ENCODE measurements at regions not wholly inside any gene's neighbourhood (a gene's known extent, or its start where the extent isn't known, plus 50 kb on each side); places are given as distances from the start of the nearest gene placed in this dataset.

DNA sequence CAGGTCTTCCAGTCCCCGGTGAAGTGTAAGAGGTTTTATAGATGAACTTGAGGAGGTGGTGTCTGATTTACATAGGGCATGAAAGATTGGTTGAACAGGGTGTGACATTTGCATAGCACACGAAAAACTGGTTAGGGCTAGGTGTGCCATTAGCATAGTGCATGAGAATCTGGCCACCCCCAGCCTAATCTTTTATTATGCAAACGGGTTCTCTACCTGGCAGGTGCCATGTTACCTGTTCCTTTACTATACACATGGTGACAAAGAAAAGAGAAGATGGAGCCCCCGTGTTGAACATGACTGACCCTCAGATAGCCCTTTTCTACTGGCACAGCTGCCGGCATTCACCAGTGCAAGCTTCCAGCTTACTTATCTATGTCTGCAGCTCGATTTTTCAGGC lies 71.0 kb downstream of the UCHL1 start:
- no peaks in the 10 kb centered on the region for H3K27me3 ChIP-seq
- intact Hi-C loops (cut with DNase I) = no loop called here
- TF ChIP-seq POLR2AphosphoS5 (IDR thresholded peaks at IDR 0.05; ENCODE audit: insufficient read depth in 1 of 2, low read depth in 1 of 2) (no peak), POLR2A (IDR thresholded peaks at IDR 0.05) (no peak)
- TF ChIP-seq, protein P1, sequence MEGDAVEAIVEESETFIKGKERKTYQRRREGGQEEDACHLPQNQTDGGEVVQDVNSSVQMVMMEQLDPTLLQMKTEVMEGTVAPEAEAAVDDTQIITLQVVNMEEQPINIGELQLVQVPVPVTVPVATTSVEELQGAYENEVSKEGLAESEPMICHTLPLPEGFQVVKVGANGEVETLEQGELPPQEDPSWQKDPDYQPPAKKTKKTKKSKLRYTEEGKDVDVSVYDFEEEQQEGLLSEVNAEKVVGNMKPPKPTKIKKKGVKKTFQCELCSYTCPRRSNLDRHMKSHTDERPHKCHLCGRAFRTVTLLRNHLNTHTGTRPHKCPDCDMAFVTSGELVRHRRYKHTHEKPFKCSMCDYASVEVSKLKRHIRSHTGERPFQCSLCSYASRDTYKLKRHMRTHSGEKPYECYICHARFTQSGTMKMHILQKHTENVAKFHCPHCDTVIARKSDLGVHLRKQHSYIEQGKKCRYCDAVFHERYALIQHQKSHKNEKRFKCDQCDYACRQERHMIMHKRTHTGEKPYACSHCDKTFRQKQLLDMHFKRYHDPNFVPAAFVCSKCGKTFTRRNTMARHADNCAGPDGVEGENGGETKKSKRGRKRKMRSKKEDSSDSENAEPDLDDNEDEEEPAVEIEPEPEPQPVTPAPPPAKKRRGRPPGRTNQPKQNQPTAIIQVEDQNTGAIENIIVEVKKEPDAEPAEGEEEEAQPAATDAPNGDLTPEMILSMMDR (IDR thresholded peaks at IDR 0.05) = no peak
- no peaks in the 10 kb centered on the region for H3K36me3 ChIP-seq
- H3K4me1 ChIP-seq = no peaks in the 10 kb centered on the region
- DNase-seq (ENCODE audit: extremely low spot score in 2 of 2) = no peak
- no peaks in the 10 kb centered on the region for H3K9me3 ChIP-seq
- no peak overlapping the region for H3K27ac ChIP-seq
- H3K4me3 ChIP-seq = no peak overlapping the region

DNA sequence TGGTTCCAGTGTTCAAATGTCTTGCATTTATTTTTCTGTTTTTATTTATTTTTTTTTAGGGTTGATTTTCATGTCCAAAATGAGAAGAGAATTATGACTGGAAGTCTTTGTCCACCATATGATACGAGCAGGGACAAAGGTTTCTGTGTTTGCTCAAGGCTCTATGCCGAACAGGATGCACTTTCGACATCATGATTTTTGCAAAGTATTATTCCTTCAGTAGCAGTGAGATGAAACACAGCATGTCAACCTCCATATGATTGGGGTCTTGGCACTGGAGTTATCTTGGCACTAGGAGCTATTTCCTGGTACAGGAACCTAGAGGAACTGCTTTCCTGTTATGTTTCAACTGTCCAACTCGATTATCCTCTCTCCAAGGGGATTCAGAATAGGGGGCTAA lies 72.6 kb downstream of the UCHL1 start:
- TF ChIP-seq, protein P1 (IDR thresholded peaks at IDR 0.05) = no peak
- TF ChIP-seq POLR2AphosphoS5 (IDR thresholded peaks at IDR 0.05; ENCODE audit: insufficient read depth in 1 of 2, low read depth in 1 of 2) (no peak), POLR2A (IDR thresholded peaks at IDR 0.05) (no peak)
- Histone ChIP-seq H3K36me3 (no peaks in the 10 kb centered on the region), H3K4me1 (no peaks in the 10 kb centered on the region), H3K9me3 (no peaks in the 10 kb centered on the region), H3K27ac (no peak overlapping the region), H3K27me3 (no peaks in the 10 kb centered on the region), H3K4me3 (no peak overlapping the region)
- DNase-seq (ENCODE audit: extremely low spot score in 2 of 2) = no peak
- intact Hi-C loops (cut with DNase I) = no loop called here

DNA sequence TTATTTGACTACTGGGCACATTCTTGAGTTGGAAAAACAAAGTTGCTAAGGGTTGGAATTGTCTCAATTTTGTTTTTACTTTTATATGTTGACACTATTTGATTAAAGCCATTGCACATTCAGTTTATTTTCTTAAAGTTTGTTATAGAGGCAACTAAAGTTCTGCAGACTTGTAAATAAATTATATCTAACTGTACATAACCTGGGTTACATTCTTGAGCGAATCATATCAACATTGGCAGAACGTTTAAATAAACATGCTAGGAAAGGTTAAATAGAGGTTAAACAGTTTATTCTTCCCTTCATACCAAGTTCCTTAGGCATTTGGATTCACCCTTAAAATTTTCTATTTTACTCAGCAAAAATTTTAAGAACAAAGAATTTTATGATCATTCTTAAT lies 74.5 kb downstream of the UCHL1 start:
- H3K36me3 ChIP-seq = no peaks in the 10 kb centered on the region
- DNase-seq (ENCODE audit: extremely low spot score in 2 of 2) = no peak
- no peak overlapping the region for H3K27ac ChIP-seq
- no peaks in the 10 kb centered on the region for H3K4me1 ChIP-seq
- H3K27me3 ChIP-seq = no peaks in the 10 kb centered on the region
- H3K4me3 ChIP-seq = no peak overlapping the region
- H3K9me3 ChIP-seq = no peaks in the 10 kb centered on the region
- intact Hi-C loops (cut with DNase I) = no loop called here
- TF ChIP-seq POLR2A (IDR thresholded peaks at IDR 0.05) = no peak
- TF ChIP-seq POLR2AphosphoS5 (IDR thresholded peaks at IDR 0.05; ENCODE audit: insufficient read depth in 1 of 2, low read depth in 1 of 2) = no peak
- TF ChIP-seq, protein P1 (IDR thresholded peaks at IDR 0.05) = no peak

DNA sequence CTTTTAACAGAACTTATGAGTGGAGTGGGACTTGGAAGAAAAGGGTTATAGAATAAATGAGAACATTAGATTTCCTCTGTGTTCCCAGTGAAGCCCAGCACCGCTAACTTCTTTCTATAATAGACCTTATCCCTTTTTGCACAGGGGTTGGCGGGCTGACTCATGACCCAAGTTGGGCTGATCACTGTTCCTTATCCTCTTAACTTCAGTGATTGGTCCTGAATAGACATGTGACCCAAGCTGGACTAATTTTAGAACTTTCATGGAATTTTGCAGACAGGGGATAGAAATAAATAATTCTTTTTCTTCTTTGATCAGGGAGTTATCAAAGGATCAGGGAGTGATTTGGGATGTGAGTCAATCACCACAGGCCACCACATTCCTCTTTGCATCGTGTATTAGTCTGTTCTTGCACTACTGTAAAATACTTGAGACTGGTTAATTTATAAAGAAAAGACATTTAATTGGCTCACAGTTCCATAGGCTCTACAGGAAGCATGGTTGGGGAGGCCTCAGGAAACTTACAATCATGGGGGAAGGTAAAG lies 75.9 kb downstream of the UCHL1 start:
- no peak overlapping the region for H3K4me3 ChIP-seq
- DNase-seq (ENCODE audit: extremely low spot score in 2 of 2) = no peak

DNA sequence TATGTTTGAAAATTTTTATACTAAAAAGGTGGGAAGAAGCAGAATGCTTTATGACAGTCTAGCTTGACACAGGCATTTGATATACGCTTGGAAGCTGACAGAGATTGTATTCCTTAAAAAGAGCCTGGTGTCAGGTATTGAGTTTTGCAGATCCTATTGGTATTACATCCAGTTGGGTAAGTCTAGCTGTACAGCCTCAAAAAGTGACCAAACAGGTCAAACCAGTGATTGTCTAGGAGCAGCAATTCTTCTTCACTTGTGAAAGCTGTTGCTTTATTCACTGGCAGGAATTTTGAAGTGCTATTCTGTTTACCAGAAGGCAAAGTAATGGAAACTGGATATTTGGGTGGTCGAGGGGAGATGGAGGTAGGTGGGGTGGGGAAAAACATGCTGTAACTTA lies 77.5 kb downstream of the UCHL1 start:
- no peak for DNase-seq (ENCODE audit: extremely low spot score in 2 of 2)
- intact Hi-C loops (cut with DNase I) = no loop called here
- Histone ChIP-seq H3K27me3 (no peaks in the 10 kb centered on the region), H3K4me3 (no peak overlapping the region), H3K36me3 (no peaks in the 10 kb centered on the region), H3K4me1 (no peaks in the 10 kb centered on the region), H3K27ac (no peak overlapping the region), H3K9me3 (no peaks in the 10 kb centered on the region)
- TF ChIP-seq POLR2A (IDR thresholded peaks at IDR 0.05) = no peak
- peak in 1 of 2 donors; percentile 16 for TF ChIP-seq POLR2AphosphoS5 (IDR thresholded peaks at IDR 0.05; ENCODE audit: insufficient read depth in 1 of 2, low read depth in 1 of 2)
- TF ChIP-seq, protein P1 (IDR thresholded peaks at IDR 0.05) = no peak

More for the DNA sequence above, 75.9 kb downstream of the UCHL1 start:
- Histone ChIP-seq H3K36me3 (no peaks in the 10 kb centered on the region), H3K27ac (no peak overlapping the region), H3K27me3 (no peaks in the 10 kb centered on the region), H3K4me1 (no peaks in the 10 kb centered on the region), H3K9me3 (no peaks in the 10 kb centered on the region)
- intact Hi-C loops (cut with DNase I) = no loop called here
- TF ChIP-seq POLR2AphosphoS5 (IDR thresholded peaks at IDR 0.05; ENCODE audit: insufficient read depth in 1 of 2, low read depth in 1 of 2) (no peak), POLR2A (IDR thresholded peaks at IDR 0.05) (no peak)
- TF ChIP-seq, protein P1 (IDR thresholded peaks at IDR 0.05) = no peak

All from vagina (tissue), 2 donors.